HepG2 (cell line): ENCODE measurements at regions not wholly inside any gene's neighbourhood (a gene's known extent, or its start where the extent isn't known, plus 50 kb on each side); places are given as distances from the start of the nearest gene placed in this dataset.

Source experiments
- ARID5B ChIP-seq: IDR thresholded peaks from 2 replicates; pipeline ENCODE4 v1.4.0; 2020; ENCODE audit warnings: mild to moderate bottlenecking, missing genetic modification reagents
- FOXK1 ChIP-seq: sonication (generic); formaldehyde crosslinking; IDR thresholded peaks from 2 replicates; pipeline ENCODE4 v1.4.0; 2020; ENCODE audit warnings: low read depth, missing genetic modification reagents, borderline replicate concordance
- GABPA ChIP-seq, 2 experiments: IDR thresholded peaks; 2 replicates each; pipeline ENCODE4 v1.6.1; 2011 to 2016; ENCODE audit warnings: low read depth in 2 of 2, low read length in 1 of 2, missing biosample characterization in 1 of 2, missing genetic modification characterization in 1 of 2
- GABPB1 ChIP-seq: IDR thresholded peaks from 2 replicates; pipeline ENCODE4 v1.6.1; 2016; ENCODE audit warnings: mild to moderate bottlenecking, missing genetic modification reagents, moderate library complexity, missing compliant biosample characterization
- HMG20B ChIP-seq: conservative IDR thresholded peaks from 2 replicates; pipeline ENCODE4 v1.6.1; 2016; ENCODE audit warnings: missing genetic modification reagents, missing compliant biosample characterization
- KLF16 ChIP-seq, 2 experiments: sonication (generic) in 1 of 2; formaldehyde crosslinking in 1 of 2; IDR thresholded peaks; 2 replicates each; pipeline versions ENCODE4 v1.6.1 to v1.8.0; 2016 to 2023; ENCODE audit warnings: missing genetic modification reagents in 2 of 2, missing compliant biosample characterization in 1 of 2
- MTERF4 ChIP-seq: sonication (generic); formaldehyde crosslinking; IDR thresholded peaks from 2 replicates; pipeline ENCODE4 v1.8.0; 2023; ENCODE audit warnings: mild to moderate bottlenecking, missing genetic modification reagents
- NONO ChIP-seq, 2 experiments: fragments of 450-650 bp in 1 of 2; sonication (generic) in 1 of 2; formaldehyde crosslinking in 1 of 2; IDR thresholded peaks in 1 of 2; conservative IDR thresholded peaks in 1 of 2; 2 replicates each; pipeline versions ENCODE4 v1.6.1 to v1.8.0; 2017 to 2022; ENCODE audit warnings: mild to moderate bottlenecking in 1 of 2, missing genetic modification reagents in 1 of 2, moderate library complexity in 1 of 2
- POGZ ChIP-seq: sonication (generic); formaldehyde crosslinking; IDR thresholded peaks from 2 replicates; pipeline ENCODE4 v1.4.0; 2020; ENCODE audit warnings: mild to moderate bottlenecking, missing genetic modification reagents
- SP1 ChIP-seq, 2 experiments: fragments of 450-650 bp in 1 of 2; sonication (generic) in 1 of 2; formaldehyde crosslinking in 1 of 2; IDR thresholded peaks; 2 replicates each; pipeline versions ENCODE4 v1.4.0 to v1.6.1; 2016 to 2020; ENCODE audit warnings: missing genetic modification reagents in 1 of 2
- ZNF607 ChIP-seq: sonication (generic); formaldehyde crosslinking; IDR thresholded peaks from 2 replicates; pipeline ENCODE4 v1.5.1; 2020; ENCODE audit warnings: missing genetic modification reagents, mild to moderate bottlenecking, borderline replicate concordance
- TF ChIP-seq, protein P1 (sequence below): sonication (generic); formaldehyde crosslinking; IDR thresholded peaks from 2 replicates; pipeline ENCODE4 v1.5.1; 2020; ENCODE audit warnings: mild to moderate bottlenecking, missing genetic modification reagents, moderate library complexity
- TF ChIP-seq, protein P2 (sequence below): sonication (generic); formaldehyde crosslinking; IDR thresholded peaks from 2 replicates; pipeline ENCODE4; 2020; ENCODE audit warnings: missing genetic modification reagents, mild to moderate bottlenecking, borderline replicate concordance
- TF ChIP-seq, protein P3 (sequence below): IDR thresholded peaks from 2 replicates; pipeline ENCODE4 v1.6.1; 2018; ENCODE audit warnings: missing genetic modification reagents

GRCh38 chr2:138942466-138942865 is 162.3 kb upstream of the NXPH2 start (continued):
- TF ChIP-seq POGZ (CRISPR knock-in tag) (peak; percentile 84), NONO (IDR thresholded peaks at IDR 0.05) (no peak), NONO (CRISPR knock-in tag; conservative IDR thresholded peaks at IDR 0.05) (0 out of 2 replicates have a peak, but pooled peaks have one; percentile 24), HMG20B (CRISPR knock-in tag) (0 out of 2 replicates have a peak, but pooled peaks have one; percentile 12), GABPA (IDR thresholded peaks at IDR 0.05; ENCODE audit: low read depth, low read length) (no peak), GABPA (CRISPR knock-in tag; IDR thresholded peaks at IDR 0.05; ENCODE audit: low read depth) (peak; percentile 60), MTERF4 (CRISPR knock-in tag) (peak; percentile 83), GABPB1 (CRISPR knock-in tag) (peak; percentile 70), ZNF607 (CRISPR knock-in tag) (peak; percentile 44; the same call in 1 of the 2 replicates), FOXK1 (peak; percentile 77; the same call in 1 of the 2 replicates), SP1 (IDR thresholded peaks at IDR 0.05) (no peak), SP1 (CRISPR knock-in tag; IDR thresholded peaks at IDR 0.05) (peak; percentile 32; the same call in 1 of the 2 replicates), KLF16 (CRISPR knock-in tag; IDR thresholded peaks at IDR 0.05) (0 out of 4 replicates have a peak, but pooled peaks of 1 of the 2 experiments have one; percentile 31), ARID5B (peak; percentile 71)
- TF ChIP-seq, protein P1, sequence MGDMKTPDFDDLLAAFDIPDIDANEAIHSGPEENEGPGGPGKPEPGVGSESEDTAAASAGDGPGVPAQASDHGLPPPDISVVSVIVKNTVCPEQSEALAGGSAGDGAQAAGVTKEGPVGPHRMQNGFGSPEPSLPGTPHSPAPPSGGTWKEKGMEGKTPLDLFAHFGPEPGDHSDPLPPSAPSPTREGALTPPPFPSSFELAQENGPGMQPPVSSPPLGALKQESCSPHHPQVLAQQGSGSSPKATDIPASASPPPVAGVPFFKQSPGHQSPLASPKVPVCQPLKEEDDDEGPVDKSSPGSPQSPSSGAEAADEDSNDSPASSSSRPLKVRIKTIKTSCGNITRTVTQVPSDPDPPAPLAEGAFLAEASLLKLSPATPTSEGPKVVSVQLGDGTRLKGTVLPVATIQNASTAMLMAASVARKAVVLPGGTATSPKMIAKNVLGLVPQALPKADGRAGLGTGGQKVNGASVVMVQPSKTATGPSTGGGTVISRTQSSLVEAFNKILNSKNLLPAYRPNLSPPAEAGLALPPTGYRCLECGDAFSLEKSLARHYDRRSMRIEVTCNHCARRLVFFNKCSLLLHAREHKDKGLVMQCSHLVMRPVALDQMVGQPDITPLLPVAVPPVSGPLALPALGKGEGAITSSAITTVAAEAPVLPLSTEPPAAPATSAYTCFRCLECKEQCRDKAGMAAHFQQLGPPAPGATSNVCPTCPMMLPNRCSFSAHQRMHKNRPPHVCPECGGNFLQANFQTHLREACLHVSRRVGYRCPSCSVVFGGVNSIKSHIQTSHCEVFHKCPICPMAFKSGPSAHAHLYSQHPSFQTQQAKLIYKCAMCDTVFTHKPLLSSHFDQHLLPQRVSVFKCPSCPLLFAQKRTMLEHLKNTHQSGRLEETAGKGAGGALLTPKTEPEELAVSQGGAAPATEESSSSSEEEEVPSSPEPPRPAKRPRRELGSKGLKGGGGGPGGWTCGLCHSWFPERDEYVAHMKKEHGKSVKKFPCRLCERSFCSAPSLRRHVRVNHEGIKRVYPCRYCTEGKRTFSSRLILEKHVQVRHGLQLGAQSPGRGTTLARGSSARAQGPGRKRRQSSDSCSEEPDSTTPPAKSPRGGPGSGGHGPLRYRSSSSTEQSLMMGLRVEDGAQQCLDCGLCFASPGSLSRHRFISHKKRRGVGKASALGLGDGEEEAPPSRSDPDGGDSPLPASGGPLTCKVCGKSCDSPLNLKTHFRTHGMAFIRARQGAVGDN (CRISPR knock-in tag): peak; percentile 47
- TF ChIP-seq, protein P2, sequence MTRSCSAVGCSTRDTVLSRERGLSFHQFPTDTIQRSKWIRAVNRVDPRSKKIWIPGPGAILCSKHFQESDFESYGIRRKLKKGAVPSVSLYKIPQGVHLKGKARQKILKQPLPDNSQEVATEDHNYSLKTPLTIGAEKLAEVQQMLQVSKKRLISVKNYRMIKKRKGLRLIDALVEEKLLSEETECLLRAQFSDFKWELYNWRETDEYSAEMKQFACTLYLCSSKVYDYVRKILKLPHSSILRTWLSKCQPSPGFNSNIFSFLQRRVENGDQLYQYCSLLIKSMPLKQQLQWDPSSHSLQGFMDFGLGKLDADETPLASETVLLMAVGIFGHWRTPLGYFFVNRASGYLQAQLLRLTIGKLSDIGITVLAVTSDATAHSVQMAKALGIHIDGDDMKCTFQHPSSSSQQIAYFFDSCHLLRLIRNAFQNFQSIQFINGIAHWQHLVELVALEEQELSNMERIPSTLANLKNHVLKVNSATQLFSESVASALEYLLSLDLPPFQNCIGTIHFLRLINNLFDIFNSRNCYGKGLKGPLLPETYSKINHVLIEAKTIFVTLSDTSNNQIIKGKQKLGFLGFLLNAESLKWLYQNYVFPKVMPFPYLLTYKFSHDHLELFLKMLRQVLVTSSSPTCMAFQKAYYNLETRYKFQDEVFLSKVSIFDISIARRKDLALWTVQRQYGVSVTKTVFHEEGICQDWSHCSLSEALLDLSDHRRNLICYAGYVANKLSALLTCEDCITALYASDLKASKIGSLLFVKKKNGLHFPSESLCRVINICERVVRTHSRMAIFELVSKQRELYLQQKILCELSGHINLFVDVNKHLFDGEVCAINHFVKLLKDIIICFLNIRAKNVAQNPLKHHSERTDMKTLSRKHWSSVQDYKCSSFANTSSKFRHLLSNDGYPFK (CRISPR knock-in tag): peak; percentile 5; the same call in 1 of the 2 replicates
- TF ChIP-seq, protein P3, sequence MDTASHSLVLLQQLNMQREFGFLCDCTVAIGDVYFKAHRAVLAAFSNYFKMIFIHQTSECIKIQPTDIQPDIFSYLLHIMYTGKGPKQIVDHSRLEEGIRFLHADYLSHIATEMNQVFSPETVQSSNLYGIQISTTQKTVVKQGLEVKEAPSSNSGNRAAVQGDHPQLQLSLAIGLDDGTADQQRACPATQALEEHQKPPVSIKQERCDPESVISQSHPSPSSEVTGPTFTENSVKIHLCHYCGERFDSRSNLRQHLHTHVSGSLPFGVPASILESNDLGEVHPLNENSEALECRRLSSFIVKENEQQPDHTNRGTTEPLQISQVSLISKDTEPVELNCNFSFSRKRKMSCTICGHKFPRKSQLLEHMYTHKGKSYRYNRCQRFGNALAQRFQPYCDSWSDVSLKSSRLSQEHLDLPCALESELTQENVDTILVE (CRISPR knock-in tag): peak; percentile 36; the same call in 1 of the 2 replicates
